NCI-H1092 treated with DMSO at 0.1 percent for 48 hours (cell line): ENCODE measurements at regions not wholly inside any gene's neighbourhood (a gene's known extent, or its start where the extent isn't known, plus 50 kb on each side); places are given as distances from the start of the nearest gene placed in this dataset.
"Not testable (repeated sequence)": the region's sequence is repeated elsewhere in the genome, so short reads cannot be mapped to it uniquely, and the experiment has no call there.

Experiments used
- DNase-seq: peaks from one replicate; lab custom pipeline; 2025; lab: John Stamatoyannopoulos, UW

DNA sequence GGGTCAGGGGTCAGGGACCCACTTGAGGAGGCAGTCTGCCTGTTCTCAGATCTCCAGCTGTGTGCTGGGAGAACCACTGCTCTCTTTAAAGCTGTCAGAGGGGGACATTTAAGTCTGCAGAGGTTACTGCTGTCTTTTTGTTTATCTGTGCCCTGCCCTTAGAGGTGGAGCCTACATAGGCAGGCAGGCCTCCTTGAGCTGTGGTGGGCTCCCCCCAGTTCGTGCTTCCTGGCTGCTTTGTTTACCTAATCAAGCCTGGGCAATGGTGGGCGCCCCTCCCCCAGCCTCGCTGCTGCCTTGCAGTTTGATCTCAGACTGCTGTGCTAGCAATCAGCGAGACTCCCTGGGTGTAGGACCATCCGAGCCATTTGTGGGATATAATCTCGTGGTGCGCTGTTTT, 830.5 kb upstream of the ANO3 start:
- DNase-seq = not testable (repeated sequence)

- no peak for DNase-seq
Observed at GRCh38 chr11:25515576-25515975, 816.4 kb upstream of the ANO3 start.

- DNase-seq = no peak
Observed at GRCh38 chr11:25520459-25520858, 811.5 kb upstream of the ANO3 start.

DNA sequence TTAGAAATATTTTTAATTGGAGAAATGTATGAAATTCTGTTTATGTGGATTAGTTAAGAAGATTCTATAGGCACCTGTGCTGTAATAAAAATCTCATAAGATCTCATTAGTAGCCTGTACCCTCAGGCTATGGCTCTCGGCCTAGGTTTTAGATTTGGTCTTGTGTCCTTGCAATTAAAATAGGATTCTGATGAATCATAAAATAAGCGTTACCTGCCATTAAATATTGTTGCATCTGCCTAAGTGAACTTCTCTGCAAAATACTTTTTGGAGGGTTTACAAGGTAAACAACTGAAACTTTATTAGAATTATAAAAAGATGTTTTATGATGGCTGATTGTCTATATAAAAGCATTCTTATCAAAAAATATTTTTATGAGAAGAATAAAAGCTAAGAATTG, 804.1 kb upstream of the ANO3 start:
- DNase-seq = no peak

DNA sequence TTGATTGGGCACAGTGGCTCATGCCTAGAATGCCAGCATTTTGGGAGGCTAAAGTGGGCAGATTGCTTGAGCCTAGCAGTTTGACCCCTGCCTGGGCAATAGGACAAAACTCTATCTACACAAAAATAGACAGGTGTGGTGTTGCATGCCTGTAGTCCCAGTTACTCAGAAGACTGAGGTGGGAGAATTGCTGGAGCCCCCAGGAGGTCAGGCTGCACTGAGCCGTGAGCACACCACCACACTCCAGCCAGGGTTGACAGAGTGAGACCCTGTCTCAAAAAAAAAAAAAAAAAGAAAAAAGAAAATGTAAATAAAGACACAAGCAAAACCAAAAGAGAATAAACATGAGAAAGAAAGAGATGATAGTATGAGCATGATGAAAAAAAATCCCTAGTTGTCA, 802.4 kb upstream of the ANO3 start:
- DNase-seq = no peak

DNA sequence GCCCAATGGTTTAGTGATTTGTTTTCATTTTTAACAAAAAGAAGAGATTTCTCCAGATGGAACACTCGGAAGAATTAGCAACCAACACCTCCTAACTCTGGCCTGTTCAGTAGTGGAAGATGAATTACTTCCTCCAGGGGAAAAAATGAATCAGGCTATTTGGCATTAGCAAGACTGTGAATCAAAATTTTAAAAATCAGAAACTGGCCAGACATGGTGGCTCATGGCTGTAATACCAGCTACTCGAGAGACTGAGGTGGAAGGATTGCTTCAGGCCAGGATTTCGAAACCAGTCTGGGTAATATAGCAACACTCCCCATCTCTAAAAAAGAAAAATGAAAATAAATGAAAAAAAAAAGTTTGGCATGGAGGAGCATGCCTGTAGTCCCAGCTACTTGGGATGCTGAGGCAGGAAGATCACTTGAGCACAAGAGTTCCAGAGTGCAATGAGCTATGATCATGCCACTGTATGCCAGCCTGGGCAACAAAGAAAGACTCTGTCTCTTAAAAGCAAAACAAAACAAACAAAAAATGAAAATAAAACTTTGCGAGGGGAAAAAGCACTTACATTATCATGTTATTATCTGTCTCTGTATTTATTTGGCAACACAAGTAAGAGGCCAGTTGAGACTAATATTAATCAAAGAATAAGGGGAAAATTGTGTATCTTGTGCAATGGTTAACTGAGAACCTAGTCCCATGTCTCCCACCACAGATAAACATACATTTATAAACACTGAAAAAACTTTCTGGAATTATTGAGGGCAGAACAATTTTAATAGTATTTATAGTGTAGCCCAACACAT, 796.3 kb upstream of the ANO3 start:
- DNase-seq = no peak

DNA sequence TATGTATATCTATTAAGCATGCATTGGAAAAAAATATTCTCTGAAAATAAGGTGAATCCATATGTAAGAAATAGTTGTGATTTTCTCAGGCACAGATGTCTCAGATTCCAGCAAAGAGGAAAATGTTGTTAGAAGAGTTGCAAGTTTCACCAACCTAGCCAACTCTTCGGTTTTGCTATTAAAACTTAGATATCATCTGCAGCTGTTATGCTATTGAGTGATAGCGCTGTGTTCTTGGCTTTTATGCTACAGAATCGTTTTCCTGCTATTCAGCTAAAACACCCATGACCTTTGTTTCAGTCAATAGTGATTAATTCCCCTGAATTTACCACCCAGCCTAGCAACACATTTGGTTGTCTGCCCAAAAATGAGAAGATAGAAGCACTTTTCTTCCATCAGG, 795.6 kb upstream of the ANO3 start:
- DNase-seq = no peak

DNA sequence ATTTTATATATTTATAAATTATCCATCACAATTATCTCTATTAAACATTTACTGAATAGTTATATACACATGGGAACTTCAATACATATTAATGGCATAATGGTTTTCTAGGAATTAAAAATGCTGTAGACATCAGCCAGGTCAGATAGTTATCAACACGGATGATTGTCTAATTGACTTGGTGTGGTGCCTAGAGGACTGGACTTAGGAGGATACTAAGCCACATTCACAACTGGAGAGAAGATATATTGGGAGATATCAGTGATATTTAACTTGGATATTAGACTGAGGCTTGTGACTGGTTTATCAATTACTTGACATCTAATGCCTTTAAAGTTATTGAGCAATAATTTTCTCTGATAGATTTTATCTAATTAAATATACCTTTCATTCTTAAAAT, 794.5 kb upstream of the ANO3 start:
- DNase-seq = no peak

- DNase-seq = no peak
Observed at GRCh38 chr11:25547292-25547691, 784.6 kb upstream of the ANO3 start.

GRCh38 chr11:25562417-25562816, 769.5 kb upstream of the ANO3 start:
- DNase-seq = no peak

DNA sequence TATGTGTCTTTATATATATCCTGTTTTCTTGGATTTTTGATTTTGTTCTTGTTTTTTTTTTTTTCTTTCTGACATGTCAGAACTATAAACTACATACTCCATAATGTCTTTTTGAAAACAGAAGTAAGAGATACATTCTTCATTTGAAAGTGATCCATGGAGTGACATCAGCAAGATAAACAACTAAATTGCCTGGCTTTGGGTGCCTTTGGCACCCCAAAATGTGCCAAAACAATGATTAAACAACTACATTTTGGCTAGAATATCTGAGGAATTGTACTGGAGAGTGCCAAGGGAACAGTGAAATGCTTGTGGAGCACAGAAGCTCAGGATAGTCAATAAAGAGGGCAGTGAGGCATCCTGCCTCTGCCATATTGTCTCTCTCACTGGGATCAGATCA, 766.1 kb upstream of the ANO3 start:
- no peak for DNase-seq

- no peak for DNase-seq
Observed at GRCh38 chr11:25566298-25567200, 765.4 kb upstream of the ANO3 start.

GRCh38 chr11:25576320-25576719, 755.6 kb upstream of the ANO3 start:
- no peak for DNase-seq

GRCh38 chr11:25579554-25579953, 752.4 kb upstream of the ANO3 start:
- DNase-seq = not testable (repeated sequence)

- DNase-seq = no peak
Observed at GRCh38 chr11:25583596-25583995, 748.3 kb upstream of the ANO3 start.

- DNase-seq = no peak
Observed at GRCh38 chr11:25587496-25587895, 744.4 kb upstream of the ANO3 start.

GRCh38 chr11:25593221-25593620, 738.7 kb upstream of the ANO3 start:
- DNase-seq = no peak

- DNase-seq = no peak
Observed at GRCh38 chr11:25596701-25597100, 735.2 kb upstream of the ANO3 start.

- no peak for DNase-seq
Observed at GRCh38 chr11:25597696-25598095, 734.2 kb upstream of the ANO3 start.

DNA sequence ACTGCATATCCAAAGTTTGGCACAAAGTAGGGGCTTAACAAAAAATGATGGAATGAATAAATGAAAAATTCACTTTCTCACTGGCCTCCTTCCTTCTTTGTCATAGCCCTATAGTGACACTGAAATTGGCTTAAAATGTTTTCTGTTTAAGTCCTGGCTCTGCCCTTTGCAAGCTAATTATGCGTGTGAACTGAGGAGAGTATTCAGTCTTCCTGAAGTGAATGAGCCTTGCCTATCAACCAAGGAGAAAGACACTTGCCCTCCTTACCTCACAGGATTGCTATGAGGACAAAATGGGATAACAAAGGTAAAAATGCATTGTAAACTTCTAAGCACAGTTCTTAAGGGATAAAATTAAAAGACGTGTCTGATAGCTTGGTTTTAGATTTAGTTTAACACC, 729.8 kb upstream of the ANO3 start:
- DNase-seq = no peak

DNA sequence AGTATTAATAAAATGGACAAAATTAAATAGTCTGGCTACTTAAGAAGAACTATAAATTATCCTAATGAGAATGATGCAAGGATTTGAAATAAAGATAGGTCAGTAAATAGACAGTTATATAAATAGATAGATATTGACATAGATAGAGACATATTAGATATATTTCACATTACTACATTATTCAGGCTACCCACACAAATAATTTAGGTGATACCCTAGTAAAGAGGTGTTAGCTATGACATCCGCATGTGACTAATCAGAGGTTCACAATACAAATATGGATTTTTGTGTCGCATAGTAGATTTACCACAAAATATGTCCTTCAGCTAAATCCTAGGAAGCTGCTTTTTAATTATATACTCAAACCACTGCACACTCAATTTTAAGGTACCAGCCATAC, 729.0 kb upstream of the ANO3 start:
- DNase-seq = no peak

DNA sequence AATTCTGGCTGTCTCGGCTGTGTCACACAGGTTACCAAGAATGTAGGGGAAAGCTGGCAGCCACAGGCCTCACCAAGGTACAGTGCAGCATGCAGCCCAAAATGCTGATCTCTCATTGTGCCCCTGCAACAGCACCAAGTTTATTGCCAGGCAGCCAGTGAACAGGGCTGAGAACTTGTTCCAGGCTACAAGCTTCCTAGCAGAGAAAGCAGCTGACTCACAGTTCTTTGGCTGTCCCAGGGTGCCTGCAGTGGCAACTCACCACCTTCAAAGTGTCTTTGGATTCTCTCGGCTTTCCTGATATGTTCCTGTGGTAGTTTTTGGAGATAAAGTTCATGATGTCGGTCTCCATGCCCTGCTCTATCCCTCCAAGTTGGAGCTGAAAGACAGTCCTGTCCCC, 719.1 kb upstream of the ANO3 start:
- no peak for DNase-seq

DNA sequence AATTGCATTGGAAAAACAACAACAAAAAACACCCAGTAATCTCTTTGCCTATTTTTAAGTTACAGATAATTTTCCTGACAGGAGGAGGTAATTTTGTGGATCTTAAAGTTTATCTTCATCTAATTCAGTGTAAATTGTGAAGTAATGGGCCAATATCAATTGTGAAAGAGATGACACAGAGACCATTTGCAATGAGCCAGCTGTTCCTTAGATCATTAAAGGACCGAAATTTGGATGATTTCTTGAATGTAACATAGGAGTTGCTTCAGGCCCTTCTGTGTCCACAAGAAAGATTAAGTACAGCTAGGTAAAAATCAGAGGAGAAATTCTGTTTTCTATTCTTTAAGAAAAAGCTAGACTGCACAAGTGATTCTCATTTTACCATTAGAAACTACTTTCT, 718.5 kb upstream of the ANO3 start:
- no peak for DNase-seq
